ENCODE measurements at regions not wholly inside any gene's neighbourhood (a gene's known extent, or its start where the extent isn't known, plus 50 kb on each side); places are given as distances from the start of the nearest gene placed in this dataset.
"Not testable (repeated sequence)": the region's sequence is repeated elsewhere in the genome, so short reads cannot be mapped to it uniquely, and the experiment has no call there.

DNA sequence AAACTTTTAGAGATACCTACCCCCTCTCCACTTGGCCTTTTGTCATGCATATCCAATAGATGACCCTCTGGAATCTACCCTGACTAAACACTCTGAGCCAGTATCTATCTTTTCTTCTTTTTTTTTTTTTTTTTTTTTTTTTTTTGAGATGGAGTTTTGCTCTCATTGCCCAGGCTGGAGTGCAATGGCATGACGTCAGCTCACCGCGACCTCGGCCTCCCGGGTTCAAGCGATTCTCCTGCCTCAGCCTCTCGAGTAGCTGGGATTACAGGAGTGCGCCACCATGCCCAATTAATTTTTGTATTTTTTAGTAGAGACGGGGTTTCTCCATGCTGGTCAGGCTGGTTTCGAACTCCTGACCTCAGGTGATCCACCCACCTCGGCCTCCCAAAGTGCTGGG, 50.8 kb upstream of the GRIN2B start:
- DNase-seq: not testable (repeated sequence)

DNA sequence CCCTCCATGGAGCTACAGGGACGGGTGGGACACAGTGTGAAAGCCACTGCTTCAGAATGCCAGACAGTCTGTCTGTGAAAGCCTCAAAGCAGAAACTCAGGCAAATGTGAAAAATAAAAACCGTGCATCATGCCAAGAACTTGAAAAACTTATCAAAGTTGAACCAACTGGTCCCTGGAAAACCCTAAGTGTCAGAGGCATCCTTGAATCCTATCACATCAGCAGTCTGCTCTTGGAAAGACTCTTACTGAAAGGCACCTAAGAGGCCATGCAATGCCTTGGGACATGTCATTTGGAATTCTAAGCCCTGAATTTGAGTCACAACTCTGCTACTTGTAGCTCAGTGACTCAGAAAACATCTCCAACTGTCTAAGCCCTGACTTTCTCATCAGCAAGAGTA, 62.4 kb upstream of the GRIN2B start:
- DNase-seq: no peak

GRCh38 chr12:14048941-14049545, 67.6 kb upstream of the GRIN2B start:
- DNase-seq: no peak

GRCh38 chr12:14057895-14058294, 76.5 kb upstream of the GRIN2B start:
- DNase-seq: no peak

- DNase-seq: no peak
These were observed 77.3 kb upstream of the GRIN2B start for GRCh38 chr12:14058717-14059116.

GRCh38 chr12:14059548-14059947, 78.1 kb upstream of the GRIN2B start:
- no peak for DNase-seq

DNA sequence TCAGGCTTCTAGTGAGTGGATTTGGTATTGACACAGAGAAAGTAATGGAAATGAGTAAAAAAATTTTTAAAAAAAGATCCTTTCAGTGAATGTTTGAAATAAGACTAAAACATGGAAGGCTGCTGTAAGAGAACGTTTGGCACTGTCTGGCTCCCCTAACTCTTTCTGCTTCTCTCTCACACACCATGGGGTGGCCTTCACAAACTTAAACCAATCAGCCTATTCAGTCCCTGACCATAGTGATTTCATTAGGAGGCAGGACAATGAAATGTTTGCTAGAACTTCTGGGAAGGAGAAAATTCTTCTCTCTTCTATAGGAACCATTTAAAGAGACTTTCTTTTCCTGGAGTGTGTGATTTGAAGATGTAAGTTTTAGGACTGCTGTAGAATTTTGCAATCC, 84.2 kb upstream of the GRIN2B start:
- no peak for DNase-seq

DNA sequence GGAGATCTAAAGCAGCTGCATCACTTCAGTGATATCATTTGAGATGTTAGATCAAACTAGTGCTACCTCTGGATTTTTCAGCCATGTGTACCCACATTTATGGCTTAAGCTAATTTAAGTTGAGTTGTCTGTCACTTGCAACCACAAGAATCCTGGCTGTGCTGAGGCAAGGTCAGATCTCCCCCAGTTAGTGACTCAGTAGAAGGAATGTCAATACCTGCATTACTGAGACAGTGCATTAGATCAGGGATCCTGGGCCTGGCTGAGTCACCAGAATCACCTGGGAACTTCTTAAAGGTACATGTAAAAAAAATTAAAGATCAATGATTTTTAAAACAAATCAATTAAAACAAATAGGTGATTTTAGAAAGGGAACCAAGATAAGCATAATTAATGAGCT, 84.6 kb upstream of the GRIN2B start:
- DNase-seq: no peak

GRCh38 chr12:14068961-14069360, 87.6 kb upstream of the GRIN2B start:
- no peak for DNase-seq

GRCh38 chr12:14071833-14072232, 90.4 kb upstream of the GRIN2B start:
- no peak for DNase-seq

GRCh38 chr12:14072987-14073386, 91.6 kb upstream of the GRIN2B start:
- no peak for DNase-seq

DNA sequence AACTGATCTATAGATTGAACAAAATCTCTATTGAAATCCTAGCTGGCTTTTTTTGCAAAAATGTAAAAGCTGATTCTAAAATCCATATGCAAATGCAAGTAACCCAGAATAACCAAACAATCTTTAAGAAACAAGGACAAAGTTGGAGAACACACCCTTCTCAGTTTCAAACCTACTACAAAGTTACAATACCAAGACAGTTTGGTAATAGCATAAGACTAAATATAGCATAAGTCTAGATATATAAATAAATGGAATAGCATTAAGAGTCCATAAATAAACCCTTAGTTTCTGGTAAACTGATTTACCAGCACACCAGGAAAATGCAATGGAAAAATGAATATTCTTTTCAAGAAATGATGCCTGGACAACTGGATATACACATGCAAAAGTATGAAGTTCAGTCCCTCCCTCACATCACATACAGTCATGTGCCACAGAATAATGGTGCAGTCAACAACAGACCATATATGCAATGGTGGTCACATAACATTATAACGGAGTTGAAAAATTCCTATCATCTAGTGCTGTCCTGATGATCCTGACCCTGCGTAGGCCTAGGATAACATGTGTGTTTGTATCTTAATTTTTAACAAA, 94.5 kb upstream of the GRIN2B start:
- DNase-seq: no peak

- no peak for DNase-seq
These were observed 95.1 kb upstream of the GRIN2B start for GRCh38 chr12:14076538-14076937.

DNA sequence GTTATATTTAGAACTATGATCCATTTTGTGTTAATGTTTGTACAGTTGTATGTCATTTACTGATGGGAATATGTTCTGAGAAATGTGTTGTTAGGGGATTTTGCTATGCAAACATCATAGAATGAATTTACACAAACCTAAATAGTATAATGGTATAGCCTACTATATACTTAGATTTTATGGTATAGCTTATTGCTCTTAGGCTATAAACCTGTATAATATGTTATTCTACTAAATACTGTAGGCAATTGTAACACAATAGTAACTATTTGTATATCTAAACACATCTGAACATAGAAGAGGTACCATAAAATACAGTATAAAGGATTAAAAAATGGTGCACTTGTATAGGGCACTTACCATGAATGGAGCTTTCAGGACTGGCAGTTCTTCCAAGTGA, 105.4 kb upstream of the GRIN2B start:
- no peak for DNase-seq

GRCh38 chr12:14099994-14100393, 118.6 kb upstream of the GRIN2B start:
- DNase-seq: no peak

DNA sequence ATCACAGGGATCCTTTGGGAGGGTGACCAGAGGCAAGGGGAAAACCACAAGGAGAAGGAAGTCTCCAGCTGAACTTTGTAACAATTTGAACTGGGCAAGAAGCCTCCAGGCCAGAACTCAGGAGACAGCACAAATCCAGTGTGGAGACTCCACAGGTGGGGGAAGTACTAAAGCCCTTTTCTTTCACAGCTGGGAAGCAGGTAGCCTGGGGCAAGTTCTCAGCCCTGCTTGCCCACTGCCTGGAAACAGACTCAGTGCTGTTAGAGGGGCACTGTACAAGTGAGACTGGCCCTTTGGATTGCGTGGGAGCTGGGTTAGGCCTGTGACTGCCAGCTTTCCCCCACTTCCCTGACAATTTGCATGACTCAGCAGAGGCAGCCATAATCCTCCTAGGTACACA, 120.2 kb upstream of the GRIN2B start:
- not testable (repeated sequence) for DNase-seq

DNA sequence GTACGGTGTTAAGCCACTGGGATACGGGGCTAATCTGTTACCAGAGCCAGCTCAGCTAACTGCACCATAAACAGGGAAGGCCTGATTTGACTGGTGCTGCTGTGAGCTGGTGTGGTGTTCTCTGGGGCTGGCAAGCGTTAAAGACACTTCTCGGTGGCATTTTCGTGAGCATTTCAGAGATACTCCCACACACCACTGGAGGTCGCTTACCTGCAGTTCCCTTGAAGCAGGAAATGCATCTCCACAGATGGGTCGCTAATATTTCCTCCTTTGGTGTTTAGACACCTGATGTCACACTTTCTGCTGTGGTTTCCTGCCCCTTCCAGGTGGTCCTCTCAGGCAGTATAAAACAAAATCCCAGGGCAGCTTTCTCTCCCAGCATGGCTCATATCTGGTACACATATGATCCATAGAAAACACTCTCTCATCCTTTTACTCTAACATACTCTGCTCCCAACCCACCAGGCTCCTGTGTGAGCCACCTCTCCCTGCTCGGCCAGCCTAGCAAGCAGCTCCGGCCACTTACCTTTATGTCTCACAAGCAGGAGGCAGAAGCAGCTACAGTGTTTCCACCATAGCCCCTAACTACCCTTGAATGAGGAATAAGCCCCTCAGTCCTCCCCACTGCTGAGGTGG, 129.9 kb upstream of the GRIN2B start:
- DNase-seq: peak; percentile 27

- DNase-seq: no peak
These were observed 131.6 kb upstream of the GRIN2B start for GRCh38 chr12:14113031-14113430.

DNA sequence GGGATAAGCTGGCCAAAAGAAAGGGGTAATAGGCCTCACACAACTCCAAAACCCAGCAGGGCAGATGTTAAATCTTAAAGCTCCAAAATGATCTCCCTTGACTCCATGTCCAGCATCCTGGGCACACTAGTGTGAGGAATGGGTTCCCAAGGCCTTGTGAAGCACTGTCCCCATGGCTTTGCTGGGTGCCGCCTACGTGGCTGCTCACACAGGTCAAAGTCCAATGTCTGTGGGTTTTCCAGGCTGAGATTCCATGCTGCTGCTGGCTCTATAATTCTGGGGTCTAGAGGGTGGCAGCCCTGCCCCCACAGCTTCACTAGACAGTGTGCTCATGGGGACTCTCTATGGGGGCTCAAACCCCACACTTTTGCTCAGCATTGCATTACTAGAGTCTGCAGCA, 145.3 kb upstream of the GRIN2B start:
- no peak for DNase-seq

GRCh38 chr12:14129611-14130195, 148.3 kb upstream of the GRIN2B start:
- DNase-seq: no peak

DNA sequence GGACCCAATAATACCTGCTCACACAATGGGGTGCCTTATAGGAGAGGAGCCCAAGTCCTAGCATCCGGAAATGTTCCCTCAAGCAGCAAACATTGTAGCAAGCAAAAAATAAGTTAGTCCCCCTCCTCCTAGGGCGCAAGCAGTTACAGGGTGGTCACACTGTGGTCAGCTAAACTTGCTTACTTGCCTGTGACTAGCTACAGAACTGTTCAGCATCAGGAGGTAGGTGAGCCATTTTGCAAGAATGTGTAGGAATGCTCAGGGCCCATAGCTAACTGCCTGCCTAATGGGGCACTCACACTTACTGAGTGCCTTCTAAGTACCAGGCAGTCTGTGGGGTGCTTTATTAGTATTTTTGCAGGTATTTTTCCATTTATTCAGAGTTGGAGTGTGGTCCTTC, 154.6 kb upstream of the GRIN2B start:
- no peak for DNase-seq

- no peak for DNase-seq
These were observed 157.1 kb upstream of the GRIN2B start for GRCh38 chr12:14138495-14138894.

GRCh38 chr12:14148489-14149270, 167.3 kb upstream of the GRIN2B start:
- DNase-seq: no peak
